Retina (tissue), 1 donor: ENCODE measurements at regions not wholly inside any gene's neighbourhood (a gene's known extent, or its start where the extent isn't known, plus 50 kb on each side); places are given as distances from the start of the nearest gene placed in this dataset.

Source experiments
- DNase-seq: peaks from one replicate; pipeline ENCODE4 v3.0.0-alpha.2; 2016

DNA sequence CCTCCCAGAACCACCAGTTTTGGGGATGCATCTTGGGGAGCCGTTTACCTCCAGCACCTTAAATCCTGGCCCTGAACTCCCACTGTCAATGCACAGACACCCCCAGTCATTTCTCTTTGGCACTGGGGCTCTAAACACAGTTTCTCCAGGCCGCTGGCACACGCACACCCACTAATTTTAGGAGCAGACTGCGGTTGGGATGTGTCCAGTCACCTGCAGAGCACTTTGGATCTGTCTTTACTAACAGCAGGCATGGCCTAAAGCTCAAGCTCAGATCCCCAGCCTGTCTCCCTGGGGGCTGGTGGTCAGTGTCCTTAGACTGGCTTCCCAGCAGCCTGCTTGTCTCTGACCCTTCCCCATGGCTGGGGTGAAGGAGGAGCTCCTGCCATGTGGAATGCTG lies 49.9 kb downstream of the SYNE3 start:
- no peak for DNase-seq

DNA sequence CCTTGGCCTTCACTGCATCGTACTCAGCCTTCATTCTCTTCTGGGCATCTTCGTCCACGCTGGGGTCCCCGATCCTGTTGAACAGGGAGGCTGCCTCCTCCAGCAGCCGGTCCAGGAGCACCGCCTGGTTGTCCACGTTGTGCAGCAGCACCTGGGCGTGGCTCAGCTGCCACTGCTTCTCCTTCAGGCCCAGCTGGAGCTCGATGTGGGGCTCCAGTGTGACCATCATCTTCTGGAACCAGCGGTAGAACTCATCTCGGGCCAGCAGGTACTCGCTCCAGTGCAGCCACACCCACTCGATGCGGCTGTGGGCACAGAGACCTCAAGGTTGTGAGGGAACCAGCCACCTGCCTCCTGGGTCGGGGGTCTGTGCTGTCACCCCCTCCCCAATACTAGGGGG lies 50.5 kb downstream of the SYNE3 start:
- DNase-seq = no peak

DNA sequence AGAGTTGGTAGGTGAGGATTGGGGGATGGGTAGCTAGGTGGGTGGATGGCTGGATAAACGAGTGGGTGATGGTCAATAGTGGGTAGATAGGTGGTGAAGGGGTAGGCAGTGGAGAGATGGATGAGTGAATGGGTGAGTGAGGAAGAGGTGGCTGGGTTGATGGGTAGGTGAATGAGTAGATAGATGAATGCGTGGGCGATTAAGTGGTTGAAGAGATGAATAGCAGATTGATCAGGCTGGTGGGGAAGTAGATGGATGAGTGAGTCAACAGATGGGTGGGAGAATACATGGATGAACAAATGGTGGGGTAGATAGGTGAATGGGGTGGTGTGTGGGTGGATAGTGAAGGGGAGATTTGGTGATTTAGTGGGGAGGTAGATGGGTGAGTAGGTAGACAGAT lies 51.1 kb downstream of the SYNE3 start:
- DNase-seq = no peak

DNA sequence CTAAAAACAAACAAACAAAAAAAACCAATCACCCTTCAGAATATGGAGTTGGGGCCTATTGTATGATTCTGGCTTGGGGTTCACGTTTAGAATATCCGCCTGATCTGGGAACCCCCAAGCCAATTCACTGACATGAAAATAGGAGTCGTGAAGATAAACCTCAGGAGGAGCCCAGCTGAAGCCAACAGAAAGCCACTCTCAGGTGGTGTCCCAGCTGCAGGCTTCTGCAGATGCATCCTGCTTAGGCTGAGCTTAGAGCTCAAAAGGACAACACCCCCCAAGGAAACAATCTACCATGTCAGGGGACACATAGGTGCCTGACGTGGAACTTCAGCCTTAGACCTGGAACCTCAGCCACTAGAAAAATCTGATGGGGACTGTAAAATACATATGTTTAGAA lies 51.9 kb downstream of the SYNE3 start:
- no peak for DNase-seq

DNA sequence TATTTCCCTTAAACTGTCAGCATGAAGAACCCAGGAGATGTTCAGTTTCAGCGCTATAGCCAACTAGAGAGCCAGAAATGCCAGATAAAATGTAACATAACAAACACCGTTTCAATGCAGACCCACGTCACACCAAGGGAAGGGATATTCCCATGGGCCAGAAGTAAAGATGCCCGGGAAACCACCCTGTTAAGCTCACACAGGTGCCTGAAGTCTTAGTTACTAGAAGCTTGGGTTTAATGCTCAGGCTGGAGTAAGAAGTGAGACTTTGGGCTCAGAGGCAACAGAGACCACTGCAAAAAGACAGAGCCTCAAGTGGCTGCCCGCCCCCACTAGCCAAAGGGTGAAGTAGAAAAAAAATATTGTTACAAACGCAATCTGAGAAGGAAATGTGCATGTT lies 52.3 kb downstream of the SYNE3 start:
- no peak for DNase-seq

DNA sequence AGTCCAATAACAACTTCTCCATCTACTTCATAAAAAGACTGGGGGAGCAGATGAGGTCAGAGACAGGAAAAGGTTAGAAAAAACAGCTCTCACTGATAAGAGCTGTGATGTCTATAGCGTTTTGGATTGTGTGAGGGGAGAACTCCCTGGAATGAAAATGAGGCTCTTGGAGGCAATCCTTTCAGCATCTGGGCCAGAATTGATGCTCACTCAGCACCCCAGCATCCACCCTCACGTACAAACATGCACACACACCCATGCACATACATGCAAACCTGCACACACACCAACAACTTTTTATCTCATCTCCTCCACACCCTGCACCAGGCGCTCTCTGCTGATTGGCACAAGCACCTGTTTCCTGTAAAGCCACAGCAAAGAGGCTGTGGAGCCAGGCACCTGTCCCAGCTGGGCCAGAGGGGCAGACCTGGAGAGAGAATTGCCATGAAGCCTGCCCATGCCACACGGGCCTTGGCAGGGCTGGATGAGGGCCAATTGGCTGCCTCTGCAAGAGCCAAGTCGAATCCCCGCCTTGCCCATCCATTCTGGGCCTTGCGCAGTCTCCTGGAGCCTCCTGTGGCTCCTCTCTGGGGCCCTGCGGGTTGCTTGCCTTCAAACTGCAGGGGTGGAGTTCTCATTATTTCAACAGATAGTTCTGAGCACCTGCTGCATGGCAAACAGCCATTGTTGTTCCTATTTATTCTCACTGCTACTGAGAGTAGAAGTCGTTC lies 53.1 kb downstream of the SYNE3 start:
- no peak for DNase-seq

DNA sequence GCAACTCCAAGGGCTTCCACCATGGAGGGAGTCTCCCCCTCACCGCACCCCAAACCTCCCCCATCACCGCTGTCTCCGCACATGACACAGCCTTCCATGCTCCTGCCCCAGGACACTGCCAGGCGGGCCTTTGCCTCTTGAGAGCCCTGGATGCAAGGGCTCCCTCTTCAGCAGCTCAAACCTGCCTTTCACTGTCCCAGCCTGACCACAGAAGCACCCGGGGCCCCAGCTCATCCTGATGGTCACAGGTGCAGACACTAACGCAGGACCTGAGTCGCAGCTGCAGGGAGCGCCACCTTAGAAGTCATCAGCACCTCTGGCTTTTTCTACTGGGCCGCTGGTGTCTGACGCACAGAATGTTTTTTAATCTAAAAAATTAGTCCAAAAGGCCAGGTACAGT lies 54.0 kb downstream of the SYNE3 start:
- DNase-seq = no peak

DNA sequence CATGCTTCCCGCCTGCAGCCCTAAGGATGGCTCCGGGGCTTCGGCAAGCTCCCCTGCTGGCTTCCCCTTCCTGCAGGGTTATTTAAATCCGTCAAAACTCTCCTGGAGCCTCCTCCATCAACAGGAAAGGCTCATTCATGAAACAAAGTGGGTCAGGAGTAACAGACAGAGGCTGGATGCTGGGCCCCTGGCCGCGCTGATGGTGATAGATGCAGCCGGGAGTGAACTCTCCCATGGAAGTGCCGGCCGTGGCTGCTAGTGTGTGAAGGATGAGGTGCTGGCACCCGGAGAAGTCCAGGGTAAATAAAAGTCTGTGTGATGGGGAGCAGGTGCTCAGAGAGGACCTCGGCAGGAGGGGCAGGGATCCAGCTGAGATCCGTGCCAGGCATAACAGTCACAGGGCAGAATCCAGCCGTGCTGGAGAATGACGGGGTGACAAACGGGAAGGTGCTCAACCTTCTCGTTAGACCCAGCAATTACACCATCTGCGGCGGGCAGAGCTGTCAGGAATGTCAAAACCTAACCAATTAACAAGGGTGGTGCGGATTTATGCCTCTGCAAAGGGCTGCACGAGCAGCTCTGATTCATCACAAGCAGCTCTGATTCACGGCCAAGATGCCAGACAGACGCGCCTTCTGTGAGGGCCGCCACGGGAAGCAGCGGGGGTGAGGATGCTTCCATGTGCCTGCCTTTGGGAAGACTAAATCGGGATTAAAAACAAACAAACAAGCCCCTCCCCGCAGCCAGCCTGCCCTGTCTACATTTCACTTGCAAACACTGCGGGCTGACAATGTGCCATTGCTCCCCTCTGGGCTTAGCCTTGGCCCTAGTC lies 55.6 kb downstream of the SYNE3 start:
- DNase-seq = peak; percentile 83

DNA sequence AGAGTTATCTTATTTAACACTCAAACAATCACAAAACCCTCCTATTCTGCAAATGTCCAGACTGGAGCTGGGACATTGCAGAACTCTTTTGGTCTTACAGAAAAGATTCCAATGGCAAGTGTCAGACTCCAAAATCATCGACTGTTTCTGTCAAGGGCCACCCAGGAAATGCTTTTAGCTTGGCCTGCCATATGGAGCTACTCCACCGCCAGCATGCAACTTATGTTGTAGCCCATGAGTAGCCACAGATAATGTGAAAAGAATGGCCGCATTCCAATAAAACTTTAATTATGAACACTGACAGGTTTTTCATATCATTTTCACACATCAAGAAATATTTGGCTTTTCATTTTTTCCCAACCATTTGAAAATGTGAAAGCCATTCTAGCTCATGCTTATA lies 57.5 kb downstream of the SYNE3 start:
- DNase-seq = no peak

DNA sequence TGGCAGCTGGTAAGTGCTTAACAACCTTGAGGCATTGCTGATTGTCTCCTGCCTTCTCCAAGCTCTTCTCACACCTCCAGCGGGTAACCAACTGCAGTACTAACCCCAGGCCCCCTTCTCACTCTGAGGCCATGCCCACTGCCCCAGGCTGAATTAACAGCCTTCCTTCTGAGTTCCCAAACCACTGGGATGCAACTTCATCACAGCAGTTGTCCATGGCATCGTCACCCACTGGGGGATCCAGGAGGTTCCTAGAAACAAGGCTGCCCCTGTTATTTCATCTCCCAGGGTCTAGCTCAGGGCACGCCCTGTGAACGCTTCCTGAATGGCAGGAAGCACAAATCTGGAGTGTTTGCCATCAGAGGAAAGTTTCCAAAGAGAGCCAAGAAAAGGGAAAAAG lies 58.0 kb downstream of the SYNE3 start:
- no peak for DNase-seq

DNA sequence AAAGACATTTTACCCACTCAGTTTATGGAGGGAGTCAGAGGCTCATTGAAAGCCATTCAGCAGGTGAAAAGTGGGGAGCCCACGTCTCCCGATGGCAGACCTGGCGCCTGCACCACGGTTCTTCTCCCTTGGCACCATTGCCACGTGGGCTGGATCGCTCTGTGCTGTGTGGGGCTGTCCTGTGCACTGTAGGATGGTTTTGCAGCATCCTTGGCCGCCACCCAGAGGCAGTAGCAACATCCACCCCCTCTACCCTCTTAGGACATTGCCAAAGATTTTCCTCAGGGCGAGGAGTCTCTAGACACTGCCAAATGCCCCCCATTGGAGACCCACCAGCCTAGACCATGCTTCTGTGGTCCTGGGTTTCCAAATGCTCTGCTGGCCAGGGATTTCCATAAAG lies 60.2 kb downstream of the SYNE3 start:
- no peak for DNase-seq

DNA sequence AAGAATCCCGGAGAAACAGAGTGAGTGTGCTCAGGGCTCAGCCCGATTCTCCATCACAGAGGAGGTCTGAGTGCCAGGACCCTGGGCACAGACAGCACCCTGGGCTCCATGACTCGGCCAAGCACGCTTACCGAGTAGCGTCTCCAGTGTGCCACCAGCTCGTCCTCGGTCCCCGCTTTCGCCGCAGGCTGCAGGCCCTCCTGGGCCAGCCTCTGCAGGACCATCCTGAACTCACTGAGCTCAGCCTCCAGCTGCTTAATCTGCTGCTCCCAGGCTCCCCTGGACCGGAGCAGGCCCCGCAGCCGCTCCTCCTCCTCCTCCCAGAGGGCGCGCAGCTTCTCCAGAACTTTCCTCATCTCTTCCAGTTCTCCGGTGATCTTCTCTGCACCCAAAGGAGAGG lies 61.2 kb downstream of the SYNE3 start:
- DNase-seq = no peak

DNA sequence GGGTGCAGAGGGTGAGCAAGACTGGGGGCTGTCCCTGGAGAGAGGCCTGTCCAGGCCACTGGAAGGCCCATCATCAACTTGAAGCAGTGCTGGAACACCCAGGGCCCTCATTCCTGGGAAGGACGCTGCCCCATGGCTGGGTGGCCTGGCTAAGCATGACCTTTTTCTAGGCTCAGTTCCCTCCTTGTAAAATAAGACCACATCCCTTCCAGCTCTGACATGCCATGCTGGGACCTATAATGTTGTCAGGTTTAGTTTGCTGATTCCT lies 62.8 kb downstream of the SYNE3 start:
- no peak for DNase-seq

DNA sequence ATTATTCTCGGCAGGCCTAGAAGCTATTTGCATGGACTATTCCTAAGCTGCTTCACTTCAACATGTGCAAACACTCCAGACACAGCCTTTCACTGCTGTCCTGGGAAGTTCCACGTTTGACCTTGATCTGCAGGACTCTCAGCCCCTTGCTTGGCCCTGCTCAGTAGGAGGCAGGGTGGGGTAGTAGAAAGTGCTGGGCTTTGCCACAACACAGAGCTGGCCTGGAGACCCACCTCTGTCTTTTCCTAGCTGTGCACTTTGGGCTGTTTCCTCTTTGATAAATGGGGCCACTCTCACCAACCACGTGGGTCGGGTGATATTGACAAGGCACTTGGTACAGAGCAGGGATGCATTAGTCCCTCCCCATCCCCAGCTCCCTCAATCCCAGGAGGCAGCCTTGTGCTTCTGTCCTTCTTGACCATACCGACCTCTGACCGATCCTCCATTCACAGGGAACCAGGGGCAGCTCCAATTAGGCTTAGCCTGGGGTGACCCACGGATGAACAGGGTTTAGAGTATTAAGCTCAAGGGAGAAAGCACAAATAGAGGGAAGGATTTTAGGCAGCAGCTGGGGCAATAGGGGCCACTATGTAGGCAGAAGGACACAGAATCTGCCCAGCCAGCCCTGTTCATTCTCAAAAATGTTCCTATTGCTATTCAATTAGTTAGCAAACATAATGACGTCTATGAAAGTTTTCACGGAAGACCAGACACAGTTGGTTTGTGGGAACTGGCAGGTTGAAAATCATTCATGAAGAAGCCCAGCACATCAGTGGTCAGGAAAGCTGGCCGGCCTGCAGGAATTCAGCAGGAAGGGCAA lies 63.3 kb downstream of the SYNE3 start:
- peak; percentile 38 for DNase-seq

DNA sequence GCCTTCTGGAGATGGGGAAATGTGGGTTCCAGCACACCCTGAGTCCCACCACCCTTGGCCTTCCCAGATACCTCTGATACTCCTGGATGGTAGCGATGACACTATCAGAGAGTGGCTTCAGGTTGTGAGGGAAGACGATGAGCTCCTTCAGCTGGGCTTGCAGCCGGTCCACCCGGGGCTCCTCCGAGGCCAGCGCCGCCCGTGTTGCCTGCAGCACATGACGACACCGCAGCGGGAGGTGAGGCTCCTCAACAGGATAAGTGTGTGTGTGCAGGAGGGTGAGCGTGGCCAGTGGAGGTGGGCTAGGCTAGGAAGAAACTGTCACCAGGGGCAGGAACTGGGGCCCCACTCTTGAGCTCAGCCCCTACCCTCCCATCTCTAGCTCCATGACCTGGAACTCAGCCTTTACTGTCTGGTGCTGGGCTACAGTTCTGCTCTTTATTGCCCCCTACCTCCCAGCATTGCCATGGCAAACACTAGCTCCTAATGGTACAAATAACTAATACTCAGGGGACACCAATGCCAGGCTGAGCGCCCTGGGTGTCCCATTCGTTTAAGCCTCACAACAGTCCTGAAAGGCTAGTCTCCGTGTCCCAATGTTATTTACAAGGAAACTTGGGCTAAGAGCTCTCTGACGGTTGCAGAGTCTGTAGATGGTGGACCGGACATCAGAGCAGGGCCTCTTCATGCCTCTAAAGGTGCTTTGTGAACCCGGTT lies 64.1 kb downstream of the SYNE3 start:
- peak; percentile 32 for DNase-seq

DNA sequence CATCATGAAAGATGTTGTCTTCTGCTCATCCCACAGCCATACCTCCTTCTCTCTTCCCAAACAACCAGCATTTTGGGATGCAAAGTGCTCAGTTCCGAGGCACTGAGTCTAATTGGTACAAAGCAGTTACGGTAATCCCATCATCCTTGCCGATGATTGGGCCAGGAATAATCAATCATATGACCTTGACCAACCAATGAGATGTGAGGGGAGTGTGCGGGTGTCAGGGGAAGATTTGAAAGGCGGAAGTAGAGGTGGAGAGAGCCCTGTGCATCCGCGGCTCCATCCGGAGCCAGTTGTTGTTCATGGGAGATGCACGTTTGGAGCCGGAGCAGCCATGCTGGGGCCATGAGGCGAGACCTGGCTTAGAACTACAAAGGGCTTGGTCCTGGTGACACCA lies 67.3 kb downstream of the SYNE3 start:
- DNase-seq = no peak

DNA sequence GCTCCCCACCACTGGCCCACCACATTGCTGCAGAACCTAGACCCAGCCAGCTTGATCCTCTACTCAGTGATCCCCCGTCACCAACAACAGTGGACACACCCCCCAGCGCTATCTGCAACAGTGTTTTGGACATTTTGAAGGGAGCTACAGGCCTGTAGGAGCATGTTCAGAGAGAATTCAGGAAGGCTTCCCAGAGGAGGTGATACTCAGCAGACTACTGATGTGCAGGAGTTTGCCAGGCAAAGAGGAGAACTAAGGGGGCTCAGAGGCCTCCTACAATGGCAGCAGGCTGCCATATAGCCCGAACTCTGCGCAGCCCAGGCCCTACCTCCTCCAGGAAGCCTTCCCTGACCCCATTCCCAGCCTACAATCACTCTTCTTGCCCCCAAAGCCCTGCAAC lies 70.0 kb downstream of the SYNE3 start:
- DNase-seq = no peak

DNA sequence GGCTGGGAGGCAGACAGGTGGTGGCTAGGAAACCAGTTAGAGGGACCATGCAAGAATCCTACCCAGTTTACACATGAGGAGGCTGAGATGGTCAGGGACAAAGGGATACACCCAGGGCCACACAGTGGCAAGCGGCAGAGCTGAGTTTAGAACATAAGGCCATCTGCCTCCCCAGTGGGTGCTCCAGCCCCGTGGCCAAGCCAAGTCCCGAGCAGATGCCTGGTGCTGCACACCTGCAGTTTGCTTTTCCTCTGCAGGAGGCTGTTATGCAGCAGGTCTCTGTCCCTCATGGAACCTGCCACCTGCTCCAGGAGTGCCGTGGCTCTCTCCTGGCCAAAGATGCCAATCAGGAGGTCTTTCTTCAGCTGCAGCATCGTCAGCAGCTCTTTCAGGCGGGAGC lies 70.8 kb downstream of the SYNE3 start:
- no peak for DNase-seq

DNA sequence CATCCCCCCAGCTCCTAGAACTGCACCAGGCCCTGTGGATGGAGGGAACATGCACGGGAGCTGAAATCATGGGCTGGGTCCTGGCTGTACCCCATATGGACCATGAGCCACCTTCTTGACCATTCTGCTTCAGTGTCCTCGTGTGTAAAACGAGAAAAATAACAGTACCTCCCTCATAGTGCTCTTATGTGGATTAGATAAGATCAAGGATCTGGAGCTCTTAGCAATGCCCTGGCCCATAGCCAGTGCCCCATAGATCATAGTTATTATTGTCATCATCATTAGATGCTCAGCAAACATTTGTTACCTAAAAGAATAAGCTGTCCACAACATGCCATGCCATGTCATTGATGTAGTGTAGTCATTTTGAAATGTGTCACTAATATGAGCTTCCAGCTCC lies 71.3 kb downstream of the SYNE3 start:
- DNase-seq = no peak

DNA sequence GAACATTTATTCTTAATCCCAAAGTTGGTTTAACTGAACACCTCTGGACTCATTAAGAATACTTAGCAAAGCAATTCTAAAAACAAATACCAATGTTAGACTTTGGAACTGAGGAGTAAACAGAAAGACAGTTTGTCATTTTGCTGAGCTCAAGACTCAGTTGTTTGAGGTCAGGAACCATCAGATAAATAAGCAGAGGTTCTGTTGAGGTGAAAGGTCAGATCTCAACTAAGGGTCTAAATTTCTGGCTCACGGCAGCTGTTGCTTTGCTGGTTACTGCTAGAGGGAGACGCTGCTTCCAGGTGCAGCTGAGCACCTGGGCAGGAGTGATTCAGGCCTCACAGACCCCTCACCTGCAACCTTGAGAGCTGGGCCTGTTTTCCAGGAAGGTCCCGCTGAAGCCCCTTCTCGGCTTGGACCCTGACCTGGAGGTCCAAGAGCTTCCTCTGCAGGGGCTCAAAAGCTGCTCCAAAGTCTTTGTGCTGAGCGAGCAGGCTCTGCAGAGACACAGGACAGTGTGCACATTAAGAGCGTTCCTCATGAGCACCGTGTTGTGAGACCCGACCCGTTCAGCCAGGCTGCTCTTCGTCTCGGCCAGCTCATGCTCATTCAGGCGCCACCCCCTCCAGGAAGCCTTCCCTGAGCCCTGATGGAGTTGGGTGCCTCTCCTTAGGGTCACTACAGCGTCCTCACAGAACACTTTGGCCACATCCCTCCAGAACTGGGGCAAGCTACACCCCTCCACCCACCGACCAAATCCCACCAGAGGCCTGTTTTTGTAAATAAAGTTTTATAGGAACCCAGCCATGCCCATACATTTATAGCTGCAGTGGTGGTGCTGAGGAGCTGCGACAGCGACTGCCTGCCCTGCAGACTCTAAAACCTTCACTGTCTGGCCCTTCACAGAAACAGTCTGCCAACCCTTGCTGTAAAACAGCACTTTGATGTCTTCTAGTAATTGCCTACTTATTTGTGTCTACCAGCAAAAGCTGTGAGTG lies 72.0 kb downstream of the SYNE3 start:
- no peak for DNase-seq

DNA sequence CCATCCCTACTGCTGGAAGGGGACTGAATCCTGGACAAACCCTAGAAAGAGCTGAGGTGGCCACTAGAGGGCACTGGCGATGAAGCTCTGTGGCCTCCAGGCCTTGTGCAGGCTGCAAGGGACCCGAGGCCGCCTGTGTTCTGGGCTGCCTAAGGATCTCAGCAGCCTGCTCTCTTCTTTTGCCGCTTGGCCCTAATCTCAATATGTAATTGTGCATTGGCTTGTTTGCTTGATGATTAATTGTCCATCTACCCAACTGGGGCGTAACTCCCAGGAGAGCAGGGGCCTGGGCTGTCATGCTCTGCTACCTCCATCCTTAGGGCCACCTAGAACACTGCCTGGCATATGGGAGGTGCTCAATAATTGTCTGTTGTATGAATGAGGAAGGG lies 73.8 kb downstream of the SYNE3 start:
- peak; percentile 77 for DNase-seq

DNA sequence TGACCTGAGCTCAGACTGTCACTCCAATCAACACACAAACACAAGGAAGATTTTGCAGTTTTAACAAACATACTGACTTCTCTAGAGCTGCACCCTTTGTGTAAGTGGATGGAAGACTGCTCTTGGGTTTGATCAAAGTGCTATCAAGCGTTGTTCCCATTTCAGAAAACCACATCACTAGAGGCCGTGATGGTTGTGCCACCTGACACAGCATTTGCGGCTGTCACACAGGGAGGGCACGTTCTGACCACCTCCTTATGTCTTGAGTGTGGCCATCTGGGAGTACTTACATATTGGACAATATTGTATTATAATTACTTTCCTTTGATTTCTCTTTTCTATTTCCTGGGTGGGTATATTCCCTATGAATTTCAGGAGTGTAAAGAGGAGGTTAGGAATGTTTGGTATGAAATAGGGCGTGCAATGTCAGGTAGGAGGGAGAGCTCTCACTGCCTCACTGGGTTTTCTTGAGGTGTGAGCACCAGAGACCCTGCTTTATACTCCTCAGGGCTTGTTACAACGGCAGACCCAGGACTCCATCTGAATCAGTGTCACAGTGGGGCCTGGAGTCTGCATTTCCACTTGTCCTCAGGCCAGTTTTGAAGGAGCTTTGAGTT lies 74.3 kb downstream of the SYNE3 start:
- DNase-seq = no peak
